ENCODE measurements at regions not wholly inside any gene's neighbourhood (a gene's known extent, or its start where the extent isn't known, plus 50 kb on each side); places are given as distances from the start of the nearest gene placed in this dataset.
"Not testable (repeated sequence)": the region's sequence is repeated elsewhere in the genome, so short reads cannot be mapped to it uniquely, and the experiment has no call there.

- DNase-seq, result no peak
These were observed 318.7 kb upstream of the PPP2R3A start for GRCh38 chr3:135646873-135647272.

GRCh38 chr3:135649361-135649760, 316.2 kb upstream of the PPP2R3A start:
- DNase-seq, result no peak

GRCh38 chr3:135650309-135650708, 315.2 kb upstream of the PPP2R3A start:
- no peak for DNase-seq

GRCh38 chr3:135652388-135652787, 313.1 kb upstream of the PPP2R3A start:
- DNase-seq, result no peak

- no peak for DNase-seq
These were observed 310.2 kb upstream of the PPP2R3A start for GRCh38 chr3:135655328-135655727.

GRCh38 chr3:135658451-135658850, 307.1 kb upstream of the PPP2R3A start:
- not testable (repeated sequence) for DNase-seq

GRCh38 chr3:135667061-135667460, 298.5 kb upstream of the PPP2R3A start:
- no peak for DNase-seq

- no peak for DNase-seq
These were observed 291.0 kb upstream of the PPP2R3A start for GRCh38 chr3:135674508-135674907.

GRCh38 chr3:135678386-135678785, 287.1 kb upstream of the PPP2R3A start:
- no peak for DNase-seq

- DNase-seq, result no peak
These were observed 277.5 kb upstream of the PPP2R3A start for GRCh38 chr3:135688003-135688402.

GRCh38 chr3:135690664-135691063, 274.9 kb upstream of the PPP2R3A start:
- DNase-seq, result no peak

GRCh38 chr3:135691240-135691639, 274.3 kb upstream of the PPP2R3A start:
- DNase-seq, result no peak

GRCh38 chr3:135694142-135694541, 271.4 kb upstream of the PPP2R3A start:
- DNase-seq, result peak; percentile 47

GRCh38 chr3:135699741-135700140, 265.8 kb upstream of the PPP2R3A start:
- DNase-seq, result no peak

GRCh38 chr3:135706758-135707375, 258.7 kb upstream of the PPP2R3A start:
- no peak for DNase-seq

- DNase-seq, result no peak
These were observed 246.1 kb upstream of the PPP2R3A start for GRCh38 chr3:135719449-135719848.

- DNase-seq, result no peak
These were observed 237.4 kb upstream of the PPP2R3A start for GRCh38 chr3:135728007-135728721.

- no peak for DNase-seq
These were observed 234.0 kb upstream of the PPP2R3A start for GRCh38 chr3:135731546-135731945.

GRCh38 chr3:135736740-135737139, 228.8 kb upstream of the PPP2R3A start:
- no peak for DNase-seq

- DNase-seq, result no peak
These were observed 225.7 kb upstream of the PPP2R3A start for GRCh38 chr3:135739779-135740178.

- no peak for DNase-seq
These were observed 225.3 kb upstream of the PPP2R3A start for GRCh38 chr3:135740211-135740610.

GRCh38 chr3:135740751-135741150, 224.8 kb upstream of the PPP2R3A start:
- DNase-seq, result no peak

- no peak for DNase-seq
These were observed 213.5 kb upstream of the PPP2R3A start for GRCh38 chr3:135751991-135752390.

- no peak for DNase-seq
These were observed 212.7 kb upstream of the PPP2R3A start for GRCh38 chr3:135752851-135753250.

- no peak for DNase-seq
These were observed 212.0 kb upstream of the PPP2R3A start for GRCh38 chr3:135753506-135753905.
